CD4-positive, alpha-beta T cell treated with Interleukin-1 beta for 1 hour (primary cell): ENCODE measurements at regions not wholly inside any gene's neighbourhood (a gene's known extent, or its start where the extent isn't known, plus 50 kb on each side); places are given as distances from the start of the nearest gene placed in this dataset.
"Not testable (repeated sequence)": the region's sequence is repeated elsewhere in the genome, so short reads cannot be mapped to it uniquely, and the experiment has no call there.

ENCODE experiments used
- DNase-seq, 2 donors: peaks; one replicate each; pipeline ENCODE4 v3.0.0-alpha.2; 2020 to 2022

DNA sequence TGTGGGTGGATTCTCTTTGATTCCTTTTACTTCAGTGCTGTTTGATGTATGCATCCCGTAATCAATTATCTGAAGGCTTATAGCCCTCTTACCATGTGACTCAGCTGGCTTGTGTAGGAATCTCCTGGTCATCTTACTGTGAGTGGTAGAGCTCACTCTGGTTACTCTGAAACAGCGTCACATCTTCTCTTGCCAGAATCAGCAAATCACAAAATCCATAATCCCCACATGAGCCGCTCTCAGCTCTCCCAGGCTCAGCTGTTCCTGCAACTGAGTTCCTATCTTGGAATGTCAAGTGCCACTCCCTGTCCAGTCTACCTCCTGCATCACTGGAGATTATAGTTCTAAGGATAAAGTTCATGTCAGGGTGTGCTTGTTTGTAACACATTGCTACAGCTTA, 278.0 kb downstream of the FBXO8 start:
- no peak for DNase-seq

- DNase-seq = no peak
These were observed 284.9 kb downstream of the FBXO8 start for GRCh38 chr4:173998471-173999144.

- not testable (repeated sequence) for DNase-seq
These were observed 287.7 kb downstream of the FBXO8 start for GRCh38 chr4:173995779-173996178.

DNA sequence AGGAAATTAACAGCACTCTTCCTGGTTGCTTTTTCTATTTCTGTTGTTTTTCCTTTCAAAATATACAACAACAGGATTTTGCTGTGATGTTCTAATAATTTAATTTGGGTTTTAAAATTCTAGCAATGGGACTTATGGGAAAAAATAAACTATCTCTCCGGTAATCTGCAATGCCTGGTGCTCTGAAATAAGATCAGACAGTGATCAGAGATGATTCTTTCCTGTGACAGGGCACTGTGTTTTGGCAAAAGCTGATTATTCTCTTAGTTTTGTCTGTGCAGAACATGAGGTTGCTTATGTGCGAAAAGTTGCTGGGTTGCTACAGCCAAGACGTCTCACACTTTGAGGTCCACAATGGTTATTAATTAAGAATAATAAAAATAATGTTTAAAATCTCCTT, 291.7 kb downstream of the FBXO8 start:
- no peak for DNase-seq

DNA sequence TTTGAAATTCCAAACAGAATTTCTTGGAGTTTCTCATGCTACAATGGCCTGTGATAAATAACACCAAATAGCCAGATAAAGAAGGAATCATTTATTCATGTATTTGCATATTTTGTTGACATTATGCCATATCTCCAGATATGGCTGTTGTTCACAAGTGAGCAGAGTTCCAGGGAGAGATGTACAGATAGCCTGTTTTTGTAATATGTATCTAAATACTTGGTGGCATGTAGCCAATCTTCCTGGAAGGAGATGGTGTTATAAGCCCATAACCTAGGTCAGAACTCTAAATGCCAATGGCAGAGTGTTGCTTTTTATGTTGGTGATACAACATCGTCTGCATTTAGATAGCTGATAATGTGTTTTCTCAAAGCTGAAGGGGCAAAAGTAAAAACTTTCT, 292.2 kb downstream of the FBXO8 start:
- DNase-seq = no peak

DNA sequence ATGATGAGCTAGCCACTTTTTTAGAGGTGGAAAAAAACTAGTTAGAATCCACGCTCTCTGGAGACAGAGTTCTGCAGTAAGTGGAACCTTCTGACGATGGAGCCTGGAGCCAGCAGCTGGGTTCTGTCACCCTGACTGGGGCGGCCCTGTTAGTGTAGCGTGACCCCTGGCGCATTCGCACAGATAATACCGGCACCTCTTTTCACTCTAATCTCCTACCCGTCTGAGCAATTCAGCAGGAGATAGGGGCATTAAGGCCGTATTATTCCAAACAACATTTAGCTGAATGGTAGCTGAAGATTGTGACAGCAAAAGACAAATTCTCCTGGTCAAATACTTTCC, 292.6 kb downstream of the FBXO8 start:
- DNase-seq = no peak

DNA sequence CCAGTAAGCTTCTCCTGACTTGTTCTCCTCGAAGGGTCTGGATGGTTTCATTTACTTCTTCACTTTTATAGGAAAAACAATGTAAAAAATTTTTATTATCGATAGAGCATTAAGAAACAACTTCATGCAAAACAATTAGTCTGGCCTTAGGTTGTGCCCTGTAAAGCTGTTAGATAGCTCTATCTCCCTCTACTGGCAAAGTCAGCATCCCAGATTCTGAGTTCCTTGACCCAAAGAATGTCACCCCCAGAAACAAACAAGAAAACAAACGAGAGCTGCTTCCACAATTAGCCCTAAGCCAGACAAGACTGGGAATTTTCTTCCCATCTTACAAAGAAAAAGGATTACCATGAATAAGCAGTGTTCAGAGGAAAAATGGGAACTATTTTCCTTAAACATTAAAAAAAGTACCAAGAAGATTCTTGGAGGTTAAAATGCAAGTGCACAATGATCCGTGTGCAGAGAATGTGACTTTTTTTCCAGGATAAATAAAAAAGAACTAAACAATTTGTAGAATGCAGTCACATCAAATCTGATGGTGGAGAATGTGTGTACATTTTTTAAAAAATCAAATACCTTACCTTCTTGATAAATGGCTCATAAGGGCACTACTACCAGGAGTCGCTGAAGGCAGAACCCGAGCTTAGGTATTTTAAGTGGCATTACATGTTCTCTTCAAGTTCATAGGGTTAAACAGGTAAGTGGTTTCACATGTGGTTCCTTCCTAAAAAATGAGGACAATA, 293.2 kb downstream of the FBXO8 start:
- DNase-seq = no peak

GRCh38 chr4:173963523-173963922, 319.9 kb downstream of the FBXO8 start:
- DNase-seq = not testable (repeated sequence)

GRCh38 chr4:173960398-173960797, 323.1 kb downstream of the FBXO8 start:
- DNase-seq = no peak

- DNase-seq = no peak
These were observed 325.0 kb downstream of the FBXO8 start for GRCh38 chr4:173958445-173958844.

- DNase-seq = no peak
These were observed 339.9 kb downstream of the FBXO8 start for GRCh38 chr4:173943547-173943946.

DNA sequence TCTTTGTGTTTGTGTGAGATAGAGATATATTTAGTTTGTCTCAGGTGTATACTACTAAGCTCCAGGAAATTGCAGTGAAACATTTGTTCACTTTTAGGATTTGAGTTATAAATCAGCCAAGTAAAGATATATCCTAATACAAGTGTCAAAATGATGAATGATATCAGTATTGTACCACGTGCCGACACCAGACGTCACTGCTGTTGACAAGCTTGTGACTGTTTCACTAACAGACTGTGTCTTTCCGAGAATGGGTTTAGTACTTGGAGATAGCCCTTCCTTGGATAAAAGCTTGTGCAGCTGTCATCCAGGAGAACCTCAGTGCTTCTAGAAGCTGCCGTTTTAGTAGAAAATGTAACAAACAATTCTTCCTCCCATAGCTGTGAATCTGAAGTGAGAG, 343.3 kb downstream of the FBXO8 start:
- no peak for DNase-seq

- no peak for DNase-seq
These were observed 345.7 kb downstream of the FBXO8 start for GRCh38 chr4:173937631-173938270.

DNA sequence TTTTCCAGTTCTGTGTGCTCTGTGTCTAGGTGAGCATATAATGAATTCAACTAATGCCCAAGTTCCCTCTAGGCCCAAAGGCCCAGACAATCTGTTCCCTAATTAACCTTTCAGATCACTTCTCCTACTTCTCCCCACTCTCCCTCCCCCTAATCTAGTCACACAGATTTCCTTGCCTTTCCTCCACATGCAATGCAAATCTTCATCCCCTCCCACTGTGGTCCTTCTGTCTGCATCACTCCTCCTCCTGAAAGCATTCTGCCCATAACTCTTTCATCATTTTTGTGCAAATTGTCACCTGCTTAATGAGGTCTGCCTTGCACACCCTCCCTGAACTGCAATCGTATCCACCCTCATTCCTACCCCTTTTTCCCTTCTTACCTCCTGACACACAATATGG, 346.6 kb downstream of the FBXO8 start:
- no peak for DNase-seq

GRCh38 chr4:173935622-173936405, 347.7 kb downstream of the FBXO8 start:
- no peak for DNase-seq

DNA sequence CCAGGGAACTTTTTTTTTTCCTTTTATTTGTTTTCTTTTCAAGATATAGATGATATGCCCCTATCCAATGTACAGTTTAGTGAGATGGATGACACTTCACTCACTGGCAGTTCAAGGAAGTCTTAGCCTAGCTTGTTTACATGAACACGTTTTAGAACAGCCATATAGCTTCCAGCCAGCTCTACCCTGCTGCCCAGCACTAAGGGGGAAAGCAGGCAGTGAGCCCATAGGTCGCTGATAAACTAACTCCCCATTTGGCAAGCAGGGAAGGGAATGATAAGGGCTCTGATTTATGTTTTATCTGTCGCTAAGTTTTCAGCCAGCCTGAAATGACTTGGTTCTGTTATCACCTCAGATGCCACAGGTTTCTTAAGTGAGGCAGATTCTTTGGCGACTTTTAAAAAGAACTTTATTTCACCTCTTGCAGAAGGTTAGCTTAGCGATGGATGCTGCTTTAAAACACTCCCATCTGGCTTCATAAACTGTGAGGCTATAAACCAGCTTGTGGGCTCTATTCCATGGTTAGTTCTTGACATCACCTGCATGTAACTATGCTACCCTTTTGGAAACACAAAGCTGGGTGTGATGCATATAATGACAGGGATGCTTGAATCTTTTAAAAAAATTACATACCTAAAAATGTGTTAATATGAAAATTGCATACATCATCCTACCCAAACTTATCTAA, 348.4 kb downstream of the FBXO8 start:
- no peak for DNase-seq

DNA sequence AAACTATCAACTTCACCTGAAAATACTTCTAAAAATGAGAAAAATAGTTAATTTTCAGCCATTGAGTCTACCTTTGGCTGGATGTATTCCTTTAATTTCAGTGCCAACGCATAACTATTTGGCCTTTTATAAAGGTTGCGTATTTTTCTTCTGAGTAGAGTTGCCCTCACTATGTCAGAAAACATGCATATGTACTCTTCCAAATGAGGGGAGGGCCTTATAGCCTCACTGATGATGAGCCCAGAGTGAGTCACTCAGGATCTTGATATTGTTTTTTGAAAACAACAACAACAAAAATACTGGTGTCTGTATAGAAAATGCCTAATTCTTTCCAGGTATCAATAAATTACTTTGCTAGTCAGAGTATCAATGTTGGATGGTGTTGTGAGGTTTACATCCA, 349.3 kb downstream of the FBXO8 start:
- DNase-seq = no peak

- DNase-seq = no peak
These were observed 350.8 kb downstream of the FBXO8 start for GRCh38 chr4:173932701-173933100.

GRCh38 chr4:173930329-173930967, 353.0 kb downstream of the FBXO8 start:
- DNase-seq = no peak

GRCh38 chr4:173929921-173930320, 353.5 kb downstream of the FBXO8 start:
- DNase-seq = no peak

GRCh38 chr4:173924561-173924960, 358.9 kb downstream of the FBXO8 start:
- DNase-seq = no peak

DNA sequence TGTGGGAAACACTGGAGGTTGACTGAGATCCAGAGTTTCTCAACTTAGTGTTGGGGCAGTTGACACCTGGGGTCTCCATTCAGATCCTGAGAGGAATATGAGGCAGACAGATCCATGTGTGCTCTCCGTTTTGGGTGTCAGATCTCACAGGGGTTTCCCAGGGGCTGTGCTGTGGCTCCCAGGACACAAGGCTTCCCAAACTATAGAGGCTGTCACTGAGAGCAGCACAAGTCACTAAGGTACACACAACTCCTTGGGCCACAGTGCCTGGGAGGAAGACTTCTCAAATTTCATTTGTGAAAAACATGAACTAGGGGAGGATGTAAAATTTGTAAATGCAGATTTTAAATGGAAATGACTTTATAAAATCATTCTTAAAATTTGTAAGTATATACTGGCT, 363.6 kb downstream of the FBXO8 start:
- no peak for DNase-seq
